ENCODE measurements at regions not wholly inside any gene's neighbourhood (a gene's known extent, or its start where the extent isn't known, plus 50 kb on each side); places are given as distances from the start of the nearest gene placed in this dataset.

GRCh38 chr2:133810559-133810958, 242.3 kb upstream of the NCKAP5 start:
- no peak for TF ChIP-seq CTCF (IDR thresholded peaks at IDR 0.05; ENCODE audit: low read depth, low read length)
- TF ChIP-seq EZH2phosphoT487 (IDR thresholded peaks at IDR 0.05; ENCODE audit: low read depth) = no peak

Measured in OCI-LY3 (cell line).